Glomerular visceral epithelial cell (primary cell): ENCODE measurements at regions not wholly inside any gene's neighbourhood (a gene's known extent, or its start where the extent isn't known, plus 50 kb on each side); places are given as distances from the start of the nearest gene placed in this dataset.

Experiments
- DNase-seq: peaks from one replicate; pipeline ENCODE4 v3.0.0-alpha.2; 2016; ENCODE audit errors: extremely low spot score

DNA sequence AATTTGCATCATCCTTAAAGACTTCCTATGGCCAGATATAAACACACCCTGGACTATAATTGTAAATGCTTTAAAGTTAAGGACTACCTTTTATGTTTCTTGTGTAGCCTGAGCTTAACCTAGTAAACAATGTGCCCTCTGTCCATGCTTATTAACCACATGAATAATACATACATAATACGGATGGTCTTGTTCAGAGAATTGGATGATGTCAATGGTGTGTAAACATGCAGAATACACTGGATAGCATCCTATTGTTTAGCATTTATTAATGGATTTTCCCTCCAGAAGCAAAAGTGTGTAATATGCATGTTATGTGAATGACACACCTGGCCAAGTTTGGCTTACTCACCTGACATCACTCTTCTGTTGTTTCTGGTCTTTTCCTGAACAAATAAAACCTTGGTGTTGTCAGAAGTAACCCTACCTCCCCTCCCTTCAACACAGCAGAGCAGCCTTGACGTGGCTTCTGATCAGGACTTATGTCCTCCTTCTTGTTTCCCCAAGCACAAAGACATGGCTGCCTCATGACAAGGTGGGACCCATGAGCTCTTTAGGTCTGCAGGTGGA lies 517.9 kb downstream of the MTRR start:
- no peak for DNase-seq

DNA sequence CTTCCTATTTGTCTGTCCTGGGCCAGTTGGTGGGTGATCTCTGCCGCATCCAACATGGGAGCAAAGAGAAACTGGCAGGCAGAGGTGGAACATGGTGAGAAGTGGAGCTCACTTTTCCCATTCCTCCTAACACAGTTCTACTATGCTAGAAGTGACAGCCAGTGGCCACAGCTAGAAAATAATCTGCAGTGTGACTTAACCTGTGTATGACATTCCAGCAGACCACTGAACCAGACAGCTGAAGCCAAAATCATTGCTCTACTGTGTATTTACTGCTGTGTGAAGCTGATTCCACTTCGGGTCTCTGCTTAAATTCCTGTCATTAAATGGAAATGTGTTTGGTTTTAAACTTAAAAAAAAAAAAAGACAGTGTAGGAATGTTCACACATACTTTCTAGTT lies 523.0 kb downstream of the MTRR start:
- DNase-seq: no peak

DNA sequence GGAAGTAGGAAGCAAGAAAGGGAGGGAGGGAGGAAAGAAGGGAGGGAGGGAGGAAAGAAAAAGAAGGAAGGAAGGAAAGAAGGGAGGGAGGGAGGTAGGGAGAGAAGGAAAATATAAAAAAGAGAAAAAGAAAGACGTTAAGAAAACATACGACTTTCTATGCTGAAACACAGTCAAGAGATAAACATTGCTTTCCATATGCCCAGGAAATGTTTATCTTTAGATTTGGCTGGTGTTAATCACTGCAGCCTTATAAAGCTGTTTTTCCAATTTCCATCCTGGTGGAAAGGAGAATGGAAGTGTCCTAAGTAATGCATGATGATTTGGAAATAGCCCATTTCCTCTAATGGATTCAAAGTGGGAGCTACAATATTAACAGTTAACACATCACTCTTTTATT lies 524.3 kb downstream of the MTRR start:
- no peak for DNase-seq

DNA sequence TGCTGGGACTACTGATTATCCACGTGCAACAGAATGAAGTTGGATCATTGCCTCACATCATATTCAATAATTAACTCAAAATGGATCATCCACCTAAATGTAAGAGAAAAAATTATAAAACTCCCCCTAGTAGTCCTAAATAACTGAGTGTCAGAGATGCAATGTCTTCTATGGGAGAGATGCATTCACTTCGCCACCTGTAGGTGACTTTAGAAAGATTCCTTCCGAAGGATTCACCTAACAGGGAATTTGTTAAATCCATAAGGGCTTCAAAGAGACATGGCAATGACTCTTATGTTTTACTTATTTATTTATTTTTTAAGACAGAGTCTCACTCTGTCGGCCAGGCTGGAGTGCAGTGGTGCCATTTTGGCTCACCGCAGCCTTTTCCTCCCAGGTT lies 526.0 kb downstream of the MTRR start:
- no peak for DNase-seq

DNA sequence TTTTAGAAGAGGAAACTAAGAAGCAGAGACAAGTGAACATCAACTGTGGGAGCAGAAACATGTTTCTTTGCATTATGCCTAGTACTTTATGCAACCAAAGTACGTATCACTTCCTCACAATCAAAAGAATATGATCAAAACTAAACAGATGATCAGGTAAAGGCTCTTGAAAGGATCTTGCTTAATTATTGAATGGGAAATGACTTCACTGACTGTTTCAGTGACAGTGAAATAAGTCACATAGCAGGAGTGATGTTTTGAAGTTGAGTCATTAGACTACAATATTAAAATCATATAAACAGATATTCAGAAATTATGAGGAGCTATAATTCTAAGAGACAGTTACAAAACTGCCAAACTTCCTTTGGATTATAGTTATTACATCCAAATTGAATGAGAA lies 527.3 kb downstream of the MTRR start:
- no peak for DNase-seq

DNA sequence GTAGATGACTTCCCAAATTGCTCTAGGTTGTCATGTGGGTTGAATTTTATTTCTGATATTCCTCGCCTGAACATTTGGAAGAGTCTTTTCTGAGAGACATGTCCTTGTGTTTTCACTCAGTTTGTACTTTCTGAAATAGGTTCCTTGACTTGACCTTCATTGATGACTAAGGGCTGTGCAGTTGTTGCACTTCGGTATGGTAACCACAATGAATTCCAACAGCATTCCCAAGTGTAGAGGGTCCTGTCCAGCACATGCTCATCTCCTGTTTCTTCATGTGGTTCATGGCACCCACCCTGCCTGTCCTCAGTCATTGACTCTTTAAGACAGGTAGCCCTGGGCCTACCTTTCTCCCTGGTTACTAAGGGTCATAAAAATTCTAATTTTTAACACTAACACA lies 527.8 kb downstream of the MTRR start:
- no peak for DNase-seq

DNA sequence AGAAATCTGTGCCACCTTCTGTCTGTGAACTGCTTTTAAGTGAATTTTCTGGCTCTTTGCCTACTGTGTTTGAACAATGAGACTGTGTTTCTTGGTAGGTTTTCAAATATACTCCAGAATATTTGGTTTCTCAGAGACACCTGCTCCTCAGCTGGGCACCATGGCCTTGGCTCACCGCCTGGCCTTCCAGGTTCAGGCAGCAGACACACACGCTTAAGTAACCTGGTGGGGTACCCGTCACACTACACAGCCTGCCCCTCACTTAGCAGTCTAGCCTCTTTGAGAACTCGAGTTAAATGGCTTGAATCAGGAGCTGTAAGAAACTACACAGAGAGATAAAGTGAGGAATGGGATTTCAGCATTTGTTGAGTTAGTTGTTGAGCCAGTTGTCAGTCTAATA lies 530.5 kb downstream of the MTRR start:
- no peak for DNase-seq

DNA sequence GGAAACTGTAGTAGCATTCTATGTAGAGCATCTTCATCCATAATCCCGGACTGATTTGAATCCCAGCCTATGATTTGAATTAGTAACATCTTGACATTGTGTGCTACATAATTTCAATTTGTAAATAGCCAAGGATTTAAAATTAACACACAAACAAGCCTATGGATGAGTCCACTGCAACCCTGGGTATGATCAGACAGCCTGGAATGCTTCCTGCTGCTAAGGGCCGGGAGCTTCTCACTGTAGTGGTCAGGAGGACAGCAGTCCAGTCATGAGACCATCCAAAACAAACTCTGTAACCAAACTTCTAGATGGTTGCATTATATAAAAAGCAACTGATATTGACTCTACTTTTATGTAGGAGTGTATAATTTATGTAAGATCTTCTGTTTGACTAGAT lies 539.3 kb downstream of the MTRR start:
- DNase-seq: no peak

DNA sequence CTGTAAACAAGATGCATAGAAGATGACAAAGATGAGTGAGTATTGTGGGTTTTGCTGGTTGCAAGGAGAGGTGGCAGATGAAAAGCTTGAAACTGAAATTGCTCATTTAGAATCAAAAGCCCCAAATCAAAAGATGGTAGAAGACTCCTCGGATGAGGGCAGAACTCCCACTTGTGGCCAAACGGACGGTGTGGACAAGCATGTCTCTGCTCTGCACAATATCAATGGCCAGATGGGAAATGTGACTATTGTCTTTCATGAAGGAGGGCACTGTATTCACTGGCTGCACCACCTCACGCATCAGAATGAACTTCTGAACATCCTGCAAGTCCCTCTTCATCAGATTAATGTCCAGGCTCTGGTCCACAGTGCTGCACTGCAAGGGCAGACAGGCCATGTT lies 541.7 kb downstream of the MTRR start:
- DNase-seq: no peak

DNA sequence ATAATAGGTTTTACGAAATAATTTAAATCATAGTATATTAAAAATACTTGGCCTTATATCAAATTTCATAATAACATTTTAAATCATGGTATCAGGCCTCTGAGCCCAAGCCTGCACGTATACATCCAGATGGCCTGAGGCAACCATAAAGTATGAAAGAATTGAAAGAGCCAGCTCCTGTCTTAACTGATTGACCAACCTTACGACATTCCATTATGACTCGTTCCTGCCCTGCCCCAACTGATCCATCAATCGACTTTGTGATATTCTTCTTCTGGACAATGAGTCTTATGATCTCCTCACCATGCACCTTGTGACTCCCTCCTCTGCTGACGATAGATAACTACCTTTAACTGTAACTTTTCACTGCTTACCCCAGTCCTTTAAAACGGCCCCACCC lies 545.0 kb downstream of the MTRR start:
- DNase-seq: no peak

DNA sequence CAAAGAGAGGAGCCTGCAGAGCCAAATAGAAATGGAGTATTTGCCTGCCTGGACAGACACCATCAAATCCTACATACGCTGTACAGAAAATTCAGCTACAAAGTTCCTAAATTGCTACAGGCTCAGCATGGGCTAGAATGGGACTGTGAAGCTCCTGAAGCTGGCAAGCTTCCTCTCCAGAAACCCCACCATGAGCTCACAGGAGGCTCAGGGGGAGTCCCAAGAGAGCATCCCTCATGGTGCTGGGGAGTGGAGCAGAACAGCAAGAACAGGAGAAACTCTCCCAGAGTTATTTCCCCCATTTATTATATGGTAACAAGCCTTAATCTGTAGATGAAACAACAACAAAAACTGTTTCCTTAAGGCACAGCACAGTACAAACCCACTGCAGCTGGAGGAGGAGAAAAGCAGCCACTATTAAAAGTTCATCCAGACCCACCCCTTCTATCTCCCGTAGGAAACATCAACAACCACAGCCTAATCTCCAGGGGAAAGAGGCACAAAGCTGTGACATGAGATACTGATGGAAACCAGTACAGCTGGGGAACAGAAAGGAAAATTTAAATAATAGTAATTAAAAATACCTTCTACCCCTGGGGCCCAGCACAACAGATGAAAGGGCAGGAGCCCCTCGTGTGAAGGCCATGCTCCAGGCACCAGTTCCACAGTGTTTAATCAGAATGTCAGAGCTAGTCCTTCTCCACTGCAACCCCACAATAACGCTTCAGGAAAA lies 548.5 kb downstream of the MTRR start:
- DNase-seq: no peak

DNA sequence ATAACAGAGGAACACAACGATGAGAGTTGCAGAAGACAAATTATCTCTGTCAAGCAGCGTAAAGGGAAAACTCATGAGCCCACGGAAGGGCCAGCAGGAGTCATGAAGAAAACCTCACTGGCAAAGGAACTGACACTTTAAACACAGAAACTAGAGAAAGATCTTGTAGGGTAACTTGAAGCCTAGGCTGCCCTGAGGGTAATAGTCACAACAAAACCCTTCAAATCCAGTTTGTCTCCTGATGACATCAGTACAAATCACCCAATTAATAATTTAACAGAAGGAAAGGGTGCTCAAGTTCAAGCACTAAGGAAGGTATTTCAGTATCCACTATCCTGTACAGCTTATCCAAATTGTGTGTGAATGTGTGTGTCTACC lies 549.1 kb downstream of the MTRR start:
- DNase-seq: no peak

DNA sequence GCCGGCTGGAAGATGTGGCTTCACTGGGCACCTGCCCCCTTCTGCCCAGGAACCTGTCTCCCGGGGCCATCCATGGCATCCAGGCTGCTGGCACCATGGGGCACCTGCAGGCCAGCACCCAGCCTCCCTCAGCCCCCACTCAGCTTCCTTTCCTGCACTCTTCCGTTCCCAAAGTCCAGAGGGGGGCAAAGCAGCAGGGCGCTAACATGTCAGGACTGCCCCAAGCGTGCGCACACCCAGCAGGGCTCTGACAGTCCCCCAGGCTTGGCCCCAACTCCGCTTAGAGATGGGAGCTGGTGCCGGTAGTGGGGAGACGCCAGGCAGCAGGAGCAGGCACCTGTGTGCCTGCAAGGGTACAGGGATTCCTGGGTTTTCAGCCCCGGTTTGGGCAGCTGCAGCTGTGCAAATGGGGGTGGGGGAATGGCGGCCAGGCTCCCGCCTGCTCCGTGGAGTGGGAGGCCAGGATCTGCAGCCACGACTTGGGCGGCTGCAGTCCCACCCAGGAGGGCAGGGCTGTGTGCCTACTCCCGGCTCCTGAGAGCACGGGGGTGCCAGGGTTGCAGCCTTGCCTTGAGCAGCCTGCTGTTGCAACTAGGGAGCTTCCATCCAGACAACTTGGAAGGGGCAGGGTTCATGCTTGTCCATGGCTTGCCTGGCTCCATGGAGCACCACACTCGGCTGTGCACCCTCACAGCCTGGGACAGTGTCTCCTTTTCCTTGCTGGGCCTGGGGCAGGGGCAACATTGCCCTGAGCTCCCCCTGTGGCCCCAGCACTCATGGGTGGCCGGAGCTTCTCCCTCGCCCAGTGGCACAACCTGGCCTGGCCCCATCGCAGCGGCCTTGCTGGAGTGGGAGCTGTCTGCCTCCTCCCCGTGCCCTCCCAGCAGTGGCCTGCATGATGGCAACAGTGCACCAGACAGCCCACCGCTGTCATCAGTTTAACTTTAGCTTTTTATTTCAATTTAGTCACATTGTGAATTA lies 561.1 kb downstream of the MTRR start:
- DNase-seq: no peak

DNA sequence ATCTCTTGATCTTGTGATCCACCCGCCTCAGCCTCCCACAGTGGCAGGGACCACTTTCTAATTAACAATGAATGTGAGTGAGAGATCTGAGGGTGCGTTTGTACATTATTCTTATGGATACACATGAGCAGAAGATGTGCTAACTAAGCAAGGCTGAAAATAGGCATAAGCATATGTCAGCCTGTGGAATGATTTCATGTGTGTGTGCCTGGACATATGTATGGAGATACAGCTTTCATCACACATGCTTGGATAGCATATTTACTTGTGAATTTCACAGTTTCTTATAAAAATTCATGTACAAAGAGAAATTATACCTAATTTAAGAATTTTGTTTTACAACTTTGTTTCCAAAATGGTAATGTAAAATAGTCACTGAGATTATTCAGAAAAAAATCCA lies 565.6 kb downstream of the MTRR start:
- DNase-seq: no peak

DNA sequence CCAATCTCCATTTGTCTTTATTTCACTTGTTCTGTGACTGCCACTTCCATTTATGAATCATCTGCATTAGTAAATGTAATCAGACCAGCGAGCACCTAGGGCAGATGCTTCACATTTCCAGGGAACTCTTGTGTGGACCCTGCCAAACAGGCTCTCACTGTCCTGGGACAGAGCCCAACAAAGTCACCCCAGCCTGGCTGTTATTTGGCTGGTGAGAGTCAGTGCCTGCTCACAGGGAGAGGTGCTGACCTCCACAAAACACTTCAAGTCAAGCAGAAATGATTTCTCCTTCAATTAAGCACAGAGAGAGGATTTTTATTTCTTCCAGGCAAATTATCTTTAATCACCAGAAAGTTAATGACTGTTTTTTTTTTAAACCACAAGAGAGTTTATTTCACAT lies 568.0 kb downstream of the MTRR start:
- no peak for DNase-seq

DNA sequence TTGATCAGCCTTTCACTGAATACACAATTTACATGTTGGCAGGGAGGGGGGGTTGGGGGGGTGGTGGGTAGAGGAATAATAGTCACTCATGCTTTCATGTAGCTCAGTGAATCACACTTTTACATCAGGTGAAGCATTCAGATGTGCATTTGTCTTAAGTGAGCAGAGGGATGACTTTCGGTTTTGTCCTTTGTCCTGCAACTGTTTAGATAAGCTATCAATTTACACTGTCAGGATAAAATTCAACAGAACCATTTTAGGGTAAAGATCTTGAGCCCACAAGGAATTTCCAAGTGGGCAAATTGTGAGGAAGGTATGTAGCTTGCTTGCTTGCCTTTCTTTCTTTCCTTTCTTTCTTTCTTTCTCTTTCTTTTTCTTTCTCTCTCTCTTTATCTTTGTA lies 576.2 kb downstream of the MTRR start:
- DNase-seq: no peak

DNA sequence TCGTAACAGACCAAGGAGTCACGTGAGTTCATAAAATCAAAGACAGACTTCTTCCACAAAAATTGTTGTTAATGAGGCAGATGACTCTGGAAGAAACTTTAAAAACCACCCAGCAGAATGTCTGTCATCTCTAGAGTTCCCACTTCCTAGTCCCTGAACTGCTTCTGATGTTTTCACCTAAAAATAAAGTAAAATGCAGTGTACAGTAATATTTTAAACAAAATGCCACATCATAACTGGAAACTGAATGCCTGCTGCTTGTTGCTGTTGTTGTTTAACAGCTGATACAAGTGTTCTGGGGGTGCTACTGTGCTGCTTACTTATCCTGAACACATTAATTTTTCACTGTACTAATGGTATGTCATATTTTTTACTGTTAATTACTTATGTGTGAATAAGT lies 577.2 kb downstream of the MTRR start:
- no peak for DNase-seq

DNA sequence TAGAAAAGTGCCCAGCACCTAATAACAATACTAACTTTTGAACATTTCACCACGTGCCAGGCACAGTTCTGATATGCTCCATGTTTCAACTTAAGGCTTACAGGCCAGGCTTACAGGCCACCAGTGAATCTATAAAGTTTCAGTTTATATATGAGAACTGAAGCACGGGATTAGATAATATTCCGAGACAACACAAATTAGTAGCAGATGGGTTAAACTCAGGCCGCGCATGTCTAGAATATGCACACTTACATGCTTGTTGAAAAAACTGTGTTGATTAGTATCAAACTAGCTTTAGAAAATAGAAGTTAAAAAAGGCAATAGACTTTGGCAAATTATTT lies 587.9 kb downstream of the MTRR start:
- no peak for DNase-seq

DNA sequence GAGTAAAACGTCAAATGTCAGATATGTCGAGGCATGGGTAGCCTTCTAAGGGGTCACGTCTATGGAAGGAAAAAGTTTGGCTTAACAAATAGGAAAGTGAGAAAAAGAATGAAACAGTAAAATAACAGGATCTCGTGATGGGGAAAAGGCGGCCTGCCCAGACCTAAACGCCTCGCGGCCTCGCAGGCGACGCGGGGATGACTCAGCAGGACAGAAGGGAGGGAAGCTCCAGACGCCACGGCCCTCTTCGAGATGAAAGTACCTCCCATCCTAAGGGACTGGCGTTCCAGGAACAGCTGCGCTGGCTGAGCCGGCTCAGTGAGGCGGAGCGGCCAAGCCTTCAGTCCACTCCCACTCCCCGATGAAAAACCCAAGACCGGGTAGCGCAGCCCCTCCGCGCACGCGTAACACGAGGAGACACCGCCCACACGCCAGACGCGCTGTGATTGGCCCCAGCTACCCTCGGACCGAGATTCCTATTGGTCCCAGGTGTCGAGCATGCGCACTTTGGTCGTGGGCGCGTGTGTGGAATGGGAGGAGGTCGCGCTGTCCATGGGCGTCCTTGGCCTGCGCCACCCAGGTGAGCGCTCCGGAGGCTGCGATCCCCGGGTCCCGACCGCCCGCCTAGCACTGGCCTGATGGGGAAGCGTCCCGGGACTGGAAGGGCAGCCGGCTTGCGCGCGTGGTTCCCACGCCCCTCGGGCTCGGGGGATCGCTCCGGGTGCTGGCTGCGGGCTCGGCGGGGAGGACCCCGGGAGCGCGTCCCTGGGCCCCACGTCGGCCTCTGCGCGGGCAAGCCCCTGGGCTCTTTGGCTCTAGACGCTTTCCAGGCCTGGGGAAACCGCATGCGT lies 588.5 kb downstream of the MTRR start:
- DNase-seq: peak; percentile 97

DNA sequence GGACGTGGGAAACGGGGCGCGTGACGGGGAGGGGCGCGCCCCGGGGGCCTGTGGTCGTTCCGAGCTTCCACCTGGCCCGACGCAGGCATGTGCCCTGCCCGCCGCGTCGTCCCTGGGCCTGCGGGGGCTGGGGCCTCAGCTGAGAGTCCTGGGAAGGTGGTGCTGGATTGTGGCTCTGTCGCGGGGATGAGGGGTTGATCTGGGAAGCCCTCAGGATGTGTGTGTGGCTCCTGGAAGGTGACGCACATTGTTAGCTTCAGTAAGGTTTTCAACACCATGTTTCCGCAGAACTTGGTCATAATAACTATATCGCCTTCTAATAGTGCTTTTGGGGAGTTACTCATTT lies 589.1 kb downstream of the MTRR start:
- peak; percentile 17 for DNase-seq

DNA sequence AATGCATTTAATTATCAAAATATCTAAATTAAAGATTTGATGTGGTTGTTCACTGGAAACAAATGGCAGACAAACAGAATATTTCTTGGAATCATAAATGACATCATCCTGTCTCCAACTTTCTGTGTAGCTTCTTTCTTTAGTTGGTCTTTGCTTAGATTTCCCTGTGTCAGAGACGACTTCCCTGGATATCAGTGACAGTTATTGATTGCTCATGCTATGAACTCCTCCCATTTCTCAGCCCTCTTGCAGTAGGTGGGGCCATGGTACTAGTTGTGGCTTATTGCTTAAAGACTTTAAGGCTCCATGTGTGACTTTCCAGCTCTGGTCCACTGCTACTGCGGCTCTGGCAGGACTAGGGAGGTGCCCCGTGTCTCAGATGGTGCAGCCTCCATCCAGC lies 592.6 kb downstream of the MTRR start:
- DNase-seq: no peak

DNA sequence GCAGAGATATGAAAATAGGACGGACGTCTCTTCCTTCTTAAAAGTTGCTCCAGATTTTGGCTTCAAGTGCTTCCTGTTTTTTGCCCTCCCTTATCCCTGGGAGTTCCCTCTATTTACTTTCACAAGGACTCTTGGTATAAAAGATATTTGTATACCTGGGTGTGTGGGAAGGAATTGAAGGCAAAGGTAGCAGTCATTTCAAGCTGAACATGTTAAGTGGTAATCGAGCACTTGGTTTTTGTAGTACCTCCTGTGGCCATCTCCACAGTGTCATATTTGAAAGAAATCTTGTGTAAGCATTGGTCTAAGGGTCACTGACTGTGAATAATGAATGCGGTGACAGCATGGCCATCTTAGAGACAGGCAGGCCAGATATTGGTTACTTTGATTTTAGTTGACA lies 593.6 kb downstream of the MTRR start:
- DNase-seq: no peak
